ENCODE measurements at regions not wholly inside any gene's neighbourhood (a gene's known extent, or its start where the extent isn't known, plus 50 kb on each side); places are given as distances from the start of the nearest gene placed in this dataset.

GRCh38 chr22:22037740-22038139 is 55.2 kb upstream of the TOP3B start:
- TF ChIP-seq CTCF (IDR thresholded peaks at IDR 0.05) (no peak), POLR2A (IDR thresholded peaks at IDR 0.05) (no peak)
